Natural killer cell (primary cell): ENCODE measurements at regions not wholly inside any gene's neighbourhood (a gene's known extent, or its start where the extent isn't known, plus 50 kb on each side); places are given as distances from the start of the nearest gene placed in this dataset.

Experiments used
- ATAC-seq, 3 donors: fragments of 150-1000 bp in 2 of 3; fragments of 200-7000 bp in 1 of 3; cut with Tn5 transposase; 1 replicate in 1 of 3; 2 replicates in 2 of 3; pipeline ENCODE4 v1.10.0; 2021; ENCODE audit warnings: mild to moderate bottlenecking in 2 of 3, moderate library complexity in 2 of 3
- DNase-seq, 2 donors: peaks; one replicate each; pipeline versions ENCODE4 v3.0.0 to v3.0.0-alpha.2; 2013 to 2021; ENCODE audit warnings: mixed read lengths in 1 of 2
- H3K27ac ChIP-seq: one replicate; pipeline ENCODE4 v1.5.1; 2013; ENCODE audit warnings: mild to moderate bottlenecking, low read length
- H3K27me3 ChIP-seq: one replicate; pipeline ENCODE4 v1.6.1; 2013; ENCODE audit warnings: low read length; ENCODE audit not compliant: control insufficient read depth, insufficient read depth
- H3K36me3 ChIP-seq: one replicate; pipeline ENCODE4 v1.6.1; 2013; ENCODE audit warnings: low read length; ENCODE audit not compliant: control insufficient read depth, insufficient read depth
- H3K4me1 ChIP-seq: one replicate; pipeline ENCODE4 v1.6.1; 2013; ENCODE audit warnings: low read length; ENCODE audit not compliant: control insufficient read depth, insufficient read depth
- H3K4me3 ChIP-seq: one replicate; pipeline ENCODE4 v1.5.1; 2013; ENCODE audit warnings: low read length
- H3K9me3 ChIP-seq: one replicate; pipeline ENCODE4 v1.6.1; 2013; ENCODE audit warnings: low read length; ENCODE audit not compliant: control insufficient read depth, insufficient read depth
- H3K27ac Mint-ChIP-seq, 2 donors: one replicate each; pipeline ENCODE4 v1.8.0; 2022; ENCODE audit warnings: mild to moderate bottlenecking in 2 of 2, mixed read lengths in 2 of 2, moderate library complexity in 1 of 2
- H3K27me3 Mint-ChIP-seq, 2 donors: one replicate each; pipeline ENCODE4 v1.8.0; 2022; ENCODE audit warnings: low read depth in 2 of 2, mixed read lengths in 2 of 2
- H3K36me3 Mint-ChIP-seq: one replicate; pipeline ENCODE4 v1.8.0; 2022; ENCODE audit warnings: mixed read lengths
- H3K4me1 Mint-ChIP-seq, 2 donors: one replicate each; pipeline ENCODE4 v1.8.0; 2022; ENCODE audit warnings: mixed read lengths in 2 of 2
- H3K4me3 Mint-ChIP-seq: one replicate; pipeline ENCODE4 v1.8.0; 2022; ENCODE audit warnings: mild to moderate bottlenecking, moderate library complexity, mixed read lengths
- H3K9me3 Mint-ChIP-seq, 2 donors: one replicate each; pipeline ENCODE4 v1.8.0; 2022; ENCODE audit warnings: mixed read lengths in 2 of 2
- CTCF ChIP-seq: fragments of 200-600 bp; IDR thresholded peaks from one replicate; pipeline ENCODE4 v1.8.0; 2022; ENCODE audit warnings: antibody characterized with exemption
- WGBS: methylation state at CpG from one replicate; pipeline ENCODE4 v1.1.7; 2013; ENCODE audit warnings: missing lambda C conversion rate; ENCODE audit not compliant: insufficient coverage; 5-methylcytosine and 5-hydroxymethylcytosine counted together
- intact Hi-C: fragments of 100-400 bp; cut with micrococcal nuclease; formaldehyde crosslinking; loops from one replicate; pipeline ENCODE4 v1.14.2; 2022

- H3K9me3 ChIP-seq: no peaks in the 10 kb centered on the region
- Mint-ChIP-seq H3K4me3 (no peak overlapping the region), H3K27ac (no peak overlapping the region), H3K9me3 (no peaks in the 10 kb centered on the region), H3K4me1 (no peaks in the 10 kb centered on the region), H3K36me3 (no peaks in the 10 kb centered on the region), H3K27me3 (peaks cover 15 to 27% of the 10 kb centered on the region in 2 donors)
- no peak for DNase-seq
- H3K27ac ChIP-seq: no peak overlapping the region
- no peaks in the 10 kb centered on the region for H3K4me1 ChIP-seq
- no peak overlapping the region for H3K4me3 ChIP-seq
- peaks cover 4% of the 10 kb centered on the region for H3K27me3 ChIP-seq
- no peaks in the 10 kb centered on the region for H3K36me3 ChIP-seq
- intact Hi-C loops: no loop called here
- WGBS: 89% methylated on average over 6 of the region's 6 CpGs
- no peak for TF ChIP-seq CTCF
- ATAC-seq: no peak
These were observed 140.2 kb upstream of the ZBTB40 start for GRCh38 chr1:22311461-22311860.

GRCh38 chr1:22313321-22313720 is 138.3 kb upstream of the ZBTB40 start:
- no peaks in the 10 kb centered on the region for H3K4me1 ChIP-seq
- intact Hi-C loops: no loop called here
- no peaks in the 10 kb centered on the region for H3K9me3 ChIP-seq
- no peak for ATAC-seq
- H3K4me3 ChIP-seq: no peak overlapping the region
- 83% methylated on average over 8 of the region's 8 CpGs for WGBS
- H3K27ac ChIP-seq: no peak overlapping the region
- H3K27ac Mint-ChIP-seq: no peak overlapping the region
- H3K4me1 Mint-ChIP-seq: no peaks in the 10 kb centered on the region
- no peak overlapping the region for H3K4me3 Mint-ChIP-seq
- no peaks in the 10 kb centered on the region for H3K36me3 Mint-ChIP-seq
- H3K9me3 Mint-ChIP-seq: no peaks in the 10 kb centered on the region
- H3K36me3 ChIP-seq: no peaks in the 10 kb centered on the region
- no peak for DNase-seq
- no peaks in the 10 kb centered on the region for H3K27me3 ChIP-seq
- peaks cover 9 to 14% of the 10 kb centered on the region in 2 donors for H3K27me3 Mint-ChIP-seq
- no peak for TF ChIP-seq CTCF

- no peaks in the 10 kb centered on the region for H3K4me1 ChIP-seq
- H3K27ac ChIP-seq: no peak overlapping the region
- Mint-ChIP-seq H3K27me3 (peaks cover 0 to 13% of the 10 kb centered on the region in 2 donors), H3K4me3 (no peak overlapping the region), H3K4me1 (no peaks in the 10 kb centered on the region), H3K9me3 (no peaks in the 10 kb centered on the region), H3K27ac (no peak overlapping the region), H3K36me3 (no peaks in the 10 kb centered on the region)
- no peaks in the 10 kb centered on the region for H3K9me3 ChIP-seq
- 87% methylated on average over 11 of the region's 11 CpGs for WGBS
- no peak overlapping the region for H3K4me3 ChIP-seq
- DNase-seq: no peak
- H3K36me3 ChIP-seq: no peaks in the 10 kb centered on the region
- H3K27me3 ChIP-seq: no peaks in the 10 kb centered on the region
- no peak for TF ChIP-seq CTCF
- no peak for ATAC-seq
- intact Hi-C loops: no loop called here
These were observed 136.9 kb upstream of the ZBTB40 start for GRCh38 chr1:22314706-22315105.

- Mint-ChIP-seq H3K4me1 (no peaks in the 10 kb centered on the region), H3K27me3 (peaks cover 0 to 10% of the 10 kb centered on the region in 2 donors), H3K36me3 (no peaks in the 10 kb centered on the region), H3K9me3 (no peaks in the 10 kb centered on the region), H3K27ac (no peak overlapping the region), H3K4me3 (no peak overlapping the region)
- Histone ChIP-seq H3K27ac (no peak overlapping the region), H3K27me3 (no peaks in the 10 kb centered on the region), H3K36me3 (no peaks in the 10 kb centered on the region), H3K9me3 (no peaks in the 10 kb centered on the region), H3K4me1 (no peaks in the 10 kb centered on the region), H3K4me3 (no peak overlapping the region)
- TF ChIP-seq CTCF: no peak
- intact Hi-C loops: no loop called here
- ATAC-seq (peak in 1 of 3 donors; percentile 5), DNase-seq (no peak)
- WGBS: 85% methylated on average over 21 of the region's 21 CpGs
These were observed 136.2 kb upstream of the ZBTB40 start for GRCh38 chr1:22315315-22316078.
